Osteocyte (in vitro differentiated cells): ENCODE measurements at regions not wholly inside any gene's neighbourhood (a gene's known extent, or its start where the extent isn't known, plus 50 kb on each side); places are given as distances from the start of the nearest gene placed in this dataset.

Experiments
- DNase-seq: peaks from one replicate; pipeline ENCODE4 v3.0.0; 2021; ENCODE audit warnings: mixed read lengths; ENCODE audit not compliant: unreplicated experiment; ENCODE audit errors: extremely low spot score
- H3K27ac Mint-ChIP-seq: one replicate; pipeline ENCODE4 v1.8.0; 2021; ENCODE audit warnings: mild to moderate bottlenecking, mixed read lengths; ENCODE audit not compliant: unreplicated experiment
- H3K27me3 Mint-ChIP-seq: one replicate; pipeline ENCODE4 v1.8.0; 2021; ENCODE audit warnings: mixed read lengths; ENCODE audit not compliant: unreplicated experiment
- H3K36me3 Mint-ChIP-seq: one replicate; pipeline ENCODE4 v1.8.0; 2021; ENCODE audit warnings: mixed read lengths; ENCODE audit not compliant: unreplicated experiment
- H3K4me1 Mint-ChIP-seq: one replicate; pipeline ENCODE4 v1.8.0; 2021; ENCODE audit warnings: mixed read lengths; ENCODE audit not compliant: unreplicated experiment
- H3K4me3 Mint-ChIP-seq: one replicate; pipeline ENCODE4 v1.8.0; 2021; ENCODE audit warnings: mild to moderate bottlenecking, moderate library complexity, mixed read lengths; ENCODE audit not compliant: unreplicated experiment
- H3K9me3 Mint-ChIP-seq: one replicate; pipeline ENCODE4 v1.8.0; 2021; ENCODE audit warnings: mixed read lengths; ENCODE audit not compliant: unreplicated experiment
- TF ChIP-seq, protein P1 (sequence below): fragments of 200-600 bp; sonication (generic); IDR thresholded peaks from 2 replicates; pipeline ENCODE4 v1.5.0; 2021; ENCODE audit warnings: antibody characterized with exemption, mild to moderate bottlenecking, moderate library complexity

- H3K27ac Mint-ChIP-seq: no peak overlapping the region
- no peaks in the 10 kb centered on the region for H3K4me1 Mint-ChIP-seq
These were observed 313.6 kb downstream of the TBC1D32 start for GRCh38 chr6:121020656-121021055.

DNA sequence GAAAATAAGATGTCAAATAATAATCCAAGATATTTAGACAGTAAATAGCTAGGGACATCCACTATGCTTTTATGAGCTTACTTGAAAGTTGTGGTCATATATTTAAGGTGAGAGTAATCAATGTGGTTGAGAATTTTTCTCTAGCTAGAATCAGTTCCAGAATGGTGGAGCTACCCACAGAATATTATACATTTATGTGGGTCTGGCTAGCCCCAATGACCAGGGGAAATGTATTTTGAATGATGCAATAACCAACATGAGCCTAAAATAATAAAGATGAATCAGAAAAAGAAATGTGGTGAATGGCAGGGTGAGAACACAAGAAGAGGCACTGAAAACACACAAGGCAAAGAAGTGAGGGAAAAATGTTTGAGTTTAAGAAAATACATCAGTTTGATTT, 325.7 kb downstream of the TBC1D32 start:
- no peak overlapping the region for H3K27ac Mint-ChIP-seq
- H3K27me3 Mint-ChIP-seq: no peaks in the 10 kb centered on the region

More at GRCh38 chr6:121020656-121021055, 313.6 kb downstream of the TBC1D32 start:
- DNase-seq: no peak
- H3K9me3 Mint-ChIP-seq: peaks cover 5% of the 10 kb centered on the region
- H3K4me3 Mint-ChIP-seq: no peak overlapping the region
- H3K27me3 Mint-ChIP-seq: peaks cover 16% of the 10 kb centered on the region
- no peaks in the 10 kb centered on the region for H3K36me3 Mint-ChIP-seq
- TF ChIP-seq, protein P1, sequence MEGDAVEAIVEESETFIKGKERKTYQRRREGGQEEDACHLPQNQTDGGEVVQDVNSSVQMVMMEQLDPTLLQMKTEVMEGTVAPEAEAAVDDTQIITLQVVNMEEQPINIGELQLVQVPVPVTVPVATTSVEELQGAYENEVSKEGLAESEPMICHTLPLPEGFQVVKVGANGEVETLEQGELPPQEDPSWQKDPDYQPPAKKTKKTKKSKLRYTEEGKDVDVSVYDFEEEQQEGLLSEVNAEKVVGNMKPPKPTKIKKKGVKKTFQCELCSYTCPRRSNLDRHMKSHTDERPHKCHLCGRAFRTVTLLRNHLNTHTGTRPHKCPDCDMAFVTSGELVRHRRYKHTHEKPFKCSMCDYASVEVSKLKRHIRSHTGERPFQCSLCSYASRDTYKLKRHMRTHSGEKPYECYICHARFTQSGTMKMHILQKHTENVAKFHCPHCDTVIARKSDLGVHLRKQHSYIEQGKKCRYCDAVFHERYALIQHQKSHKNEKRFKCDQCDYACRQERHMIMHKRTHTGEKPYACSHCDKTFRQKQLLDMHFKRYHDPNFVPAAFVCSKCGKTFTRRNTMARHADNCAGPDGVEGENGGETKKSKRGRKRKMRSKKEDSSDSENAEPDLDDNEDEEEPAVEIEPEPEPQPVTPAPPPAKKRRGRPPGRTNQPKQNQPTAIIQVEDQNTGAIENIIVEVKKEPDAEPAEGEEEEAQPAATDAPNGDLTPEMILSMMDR: no peak

GRCh38 chr6:121006024-121006423, 328.3 kb downstream of the TBC1D32 start:
- H3K36me3 Mint-ChIP-seq: no peaks in the 10 kb centered on the region
- H3K4me1 Mint-ChIP-seq: no peaks in the 10 kb centered on the region
- TF ChIP-seq, protein P1: no peak
- DNase-seq: no peak
- H3K4me3 Mint-ChIP-seq: no peak overlapping the region
- H3K27me3 Mint-ChIP-seq: no peaks in the 10 kb centered on the region
- H3K9me3 Mint-ChIP-seq: peaks cover 7% of the 10 kb centered on the region
- H3K27ac Mint-ChIP-seq: no peak overlapping the region

More for the DNA sequence above, 325.7 kb downstream of the TBC1D32 start:
- H3K9me3 Mint-ChIP-seq: no peaks in the 10 kb centered on the region
- no peak for DNase-seq
- H3K4me1 Mint-ChIP-seq: no peaks in the 10 kb centered on the region
- TF ChIP-seq, protein P1: no peak
- no peaks in the 10 kb centered on the region for H3K36me3 Mint-ChIP-seq
- no peak overlapping the region for H3K4me3 Mint-ChIP-seq

- H3K9me3 Mint-ChIP-seq: peaks cover 7% of the 10 kb centered on the region
- no peak for DNase-seq
- H3K36me3 Mint-ChIP-seq: no peaks in the 10 kb centered on the region
- TF ChIP-seq, protein P1: no peak
- no peak overlapping the region for H3K4me3 Mint-ChIP-seq
- H3K27me3 Mint-ChIP-seq: no peaks in the 10 kb centered on the region
- no peaks in the 10 kb centered on the region for H3K4me1 Mint-ChIP-seq
- H3K27ac Mint-ChIP-seq: no peak overlapping the region
These were observed 333.9 kb downstream of the TBC1D32 start for GRCh38 chr6:121000381-121000780.

DNA sequence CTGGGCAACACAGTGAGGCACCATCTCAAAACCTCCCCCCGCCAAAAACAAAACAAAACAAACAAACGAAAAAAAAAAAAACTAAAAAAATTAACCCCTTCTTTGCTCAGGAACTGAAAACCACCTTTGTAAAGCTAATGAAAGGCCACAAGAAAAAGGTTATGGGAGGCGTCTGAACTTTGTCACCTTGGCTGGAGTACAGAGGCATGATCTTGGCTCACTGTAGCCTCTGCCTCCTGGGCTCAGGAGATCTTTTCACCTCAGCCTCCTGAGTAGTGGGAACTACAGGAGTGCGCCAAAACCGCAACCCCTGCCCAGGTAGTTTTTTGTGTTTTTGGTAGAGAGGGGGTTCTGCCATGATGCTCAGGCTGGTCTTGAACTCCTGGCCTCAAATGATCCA, 337.9 kb downstream of the TBC1D32 start:
- TF ChIP-seq, protein P1: no peak
- Mint-ChIP-seq H3K27ac (no peak overlapping the region), H3K4me3 (no peak overlapping the region), H3K36me3 (no peaks in the 10 kb centered on the region), H3K27me3 (peaks cover 9% of the 10 kb centered on the region), H3K9me3 (no peaks in the 10 kb centered on the region), H3K4me1 (no peaks in the 10 kb centered on the region)
- no peak for DNase-seq
